OCI-LY3 (cell line): ENCODE measurements at regions not wholly inside any gene's neighbourhood (a gene's known extent, or its start where the extent isn't known, plus 50 kb on each side); places are given as distances from the start of the nearest gene placed in this dataset.

Experiments used
- CTCF ChIP-seq: fragments of 200-600, 300-600 bp; sonication (generic); IDR thresholded peaks from 2 replicates; pipeline ENCODE4 v1.5.1; 2014; ENCODE audit warnings: antibody characterized with exemption, low read length, low read depth
- EZH2phosphoT487 ChIP-seq: fragments of 200-600 bp; shearing (Covaris generic); IDR thresholded peaks from 2 replicates; pipeline ENCODE4 v1.6.1; 2018; ENCODE audit warnings: antibody characterized with exemption, mixed run types, low read depth

GRCh38 chr1:73671530-73671929 is 526.4 kb downstream of the LRRIQ3 start:
- no peak for TF ChIP-seq CTCF
- TF ChIP-seq EZH2phosphoT487 = no peak
